ENCODE measurements at regions not wholly inside any gene's neighbourhood (a gene's known extent, or its start where the extent isn't known, plus 50 kb on each side); places are given as distances from the start of the nearest gene placed in this dataset.
A peak's percentile ranks its signal among the peaks of the same experiment; 100 is the strongest.

GRCh38 chr14:46378248-46378647 is 273.3 kb downstream of the RPL10L start:
- H3K4me2 ChIP-seq (ENCODE audit: insufficient read depth, low read length, poor library complexity, severe bottlenecking), result no peak overlapping the region
- H2BK12ac ChIP-seq (ENCODE audit: low read length), result no peak overlapping the region
- no peaks in the 10 kb centered on the region for H3K27me3 ChIP-seq (ENCODE audit: control insufficient read depth in 3 of 3, insufficient read depth in 3 of 3, low read depth in 1 of 3, low read length in 3 of 3)
- no peak overlapping the region for H3K9ac ChIP-seq (ENCODE audit: low read depth, low read length, poor library complexity)
- no peak overlapping the region for H3K4ac ChIP-seq (ENCODE audit: low read length)
- no peak overlapping the region for H3K23ac ChIP-seq (ENCODE audit: low read depth, low read length, poor library complexity)
- no peak overlapping the region for H3K14ac ChIP-seq (ENCODE audit: low read length)
- H2AFZ ChIP-seq (ENCODE audit: low read length), result no peak overlapping the region
- H2BK5ac ChIP-seq (ENCODE audit: low read length), result no peak overlapping the region
- no peak overlapping the region for H3K27ac ChIP-seq (replicated peaks; ENCODE audit: low read length)
- H3K79me1 ChIP-seq (ENCODE audit: low read depth, low read length), result no peaks in the 10 kb centered on the region
- no CpG with 5 or more reads among the region's 5 CpGs for WGBS, 2 donors (ENCODE audit: extremely low coverage in 2 of 2, insufficient read length in 2 of 2, insufficient replicate concordance in 1 of 2)
- H3K4me3 ChIP-seq (ENCODE audit: low read length in 2 of 2), result no peak overlapping the region
- no peak overlapping the region for H4K8ac ChIP-seq (ENCODE audit: low read depth, low read length)
- H3K36me3 ChIP-seq (replicated peaks in 1 of 2; ENCODE audit: control insufficient read depth in 2 of 2, insufficient read depth in 2 of 2, low read length in 2 of 2), result no peaks in the 10 kb centered on the region
- H2AK5ac ChIP-seq (ENCODE audit: low read depth, low read length), result no peak overlapping the region
- H3K4me1 ChIP-seq (ENCODE audit: control insufficient read depth in 2 of 2, insufficient read depth in 1 of 2, low read depth in 1 of 2, low read length in 2 of 2), result no peaks in the 10 kb centered on the region
- no peak overlapping the region for H2BK15ac ChIP-seq (ENCODE audit: low read length)
- no peak overlapping the region for H4K91ac ChIP-seq (ENCODE audit: low read depth, low read length, poor library complexity)
- no peaks in the 10 kb centered on the region for H3K9me3 ChIP-seq (replicated peaks in 1 of 2; ENCODE audit: control insufficient read depth in 2 of 2, insufficient read depth in 1 of 2, low read depth in 1 of 2, low read length in 2 of 2)
- no peak overlapping the region for H3K18ac ChIP-seq (ENCODE audit: low read length)
- no peak overlapping the region for H2BK120ac ChIP-seq (ENCODE audit: low read depth, low read length)
- DNase-seq (ENCODE audit: low spot score), result no peak

GRCh38 chr14:46377305-46377704 is 274.3 kb downstream of the RPL10L start:
- Histone ChIP-seq H2BK120ac (ENCODE audit: low read depth, low read length) (no peak overlapping the region), H3K36me3 (replicated peaks in 1 of 2; ENCODE audit: control insufficient read depth in 2 of 2, insufficient read depth in 2 of 2, low read length in 2 of 2) (no peaks in the 10 kb centered on the region), H2BK12ac (ENCODE audit: low read length) (no peak overlapping the region), H2AFZ (ENCODE audit: low read length) (peak overlapping the region; percentile 2), H3K14ac (ENCODE audit: low read length) (peak overlapping the region; percentile 8), H2BK5ac (ENCODE audit: low read length) (no peak overlapping the region), H4K91ac (ENCODE audit: low read depth, low read length, poor library complexity) (no peak overlapping the region), H3K4me2 (ENCODE audit: insufficient read depth, low read length, poor library complexity, severe bottlenecking) (no peak overlapping the region), H3K27ac (replicated peaks; ENCODE audit: low read length) (no peak overlapping the region), H3K9me3 (replicated peaks in 1 of 2; ENCODE audit: control insufficient read depth in 2 of 2, insufficient read depth in 1 of 2, low read depth in 1 of 2, low read length in 2 of 2) (no peaks in the 10 kb centered on the region), H3K23ac (ENCODE audit: low read depth, low read length, poor library complexity) (no peak overlapping the region), H2BK15ac (ENCODE audit: low read length) (no peak overlapping the region), H3K4ac (ENCODE audit: low read length) (no peak overlapping the region), H3K18ac (ENCODE audit: low read length) (peak overlapping the region; percentile 48), H4K8ac (ENCODE audit: low read depth, low read length) (peak overlapping the region; percentile 19), H2AK5ac (ENCODE audit: low read depth, low read length) (no peak overlapping the region), H3K4me3 (ENCODE audit: low read length in 2 of 2) (no peak overlapping the region), H3K79me1 (ENCODE audit: low read depth, low read length) (no peaks in the 10 kb centered on the region), H3K4me1 (ENCODE audit: control insufficient read depth in 2 of 2, insufficient read depth in 1 of 2, low read depth in 1 of 2, low read length in 2 of 2) (no peaks in the 10 kb centered on the region), H3K27me3 (ENCODE audit: control insufficient read depth in 3 of 3, insufficient read depth in 3 of 3, low read depth in 1 of 3, low read length in 3 of 3) (no peaks in the 10 kb centered on the region), H3K9ac (ENCODE audit: low read depth, low read length, poor library complexity) (no peak overlapping the region)
- no peak for DNase-seq (ENCODE audit: low spot score)
- no CpG with 5 or more reads among the region's 3 CpGs for WGBS, 2 donors (ENCODE audit: extremely low coverage in 2 of 2, insufficient read length in 2 of 2, insufficient replicate concordance in 1 of 2)

DNA sequence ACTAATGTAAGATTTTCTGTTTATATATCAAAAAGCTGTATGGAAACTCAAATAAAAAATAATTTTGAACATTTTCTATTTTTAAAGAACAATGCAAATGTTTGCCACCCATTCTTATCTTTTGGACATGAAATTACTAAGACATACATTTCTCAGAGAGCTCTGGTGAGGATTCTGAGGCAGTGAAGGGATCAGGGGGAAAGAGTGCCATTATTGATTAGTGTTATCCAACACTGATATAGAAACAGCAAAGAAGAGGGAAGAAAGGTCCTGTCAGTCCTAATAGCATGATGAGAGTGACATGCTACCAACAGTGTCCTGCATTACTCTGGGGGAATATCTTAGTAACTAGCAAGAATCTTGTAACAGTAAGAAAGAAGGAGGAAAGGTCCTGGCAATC is 282.2 kb downstream of the RPL10L start:
- Histone ChIP-seq H2BK120ac (ENCODE audit: low read depth, low read length) (no peak overlapping the region), H2BK12ac (ENCODE audit: low read length) (no peak overlapping the region), H3K36me3 (replicated peaks in 1 of 2; ENCODE audit: control insufficient read depth in 2 of 2, insufficient read depth in 2 of 2, low read length in 2 of 2) (no peaks in the 10 kb centered on the region), H4K8ac (ENCODE audit: low read depth, low read length) (no peak overlapping the region), H3K9me3 (replicated peaks in 1 of 2; ENCODE audit: control insufficient read depth in 2 of 2, insufficient read depth in 1 of 2, low read depth in 1 of 2, low read length in 2 of 2) (no peaks in the 10 kb centered on the region), H3K27me3 (ENCODE audit: control insufficient read depth in 3 of 3, insufficient read depth in 3 of 3, low read depth in 1 of 3, low read length in 3 of 3) (no peaks in the 10 kb centered on the region), H3K4ac (ENCODE audit: low read length) (no peak overlapping the region), H3K18ac (ENCODE audit: low read length) (no peak overlapping the region), H3K79me1 (ENCODE audit: low read depth, low read length) (no peaks in the 10 kb centered on the region), H3K27ac (replicated peaks; ENCODE audit: low read length) (no peak overlapping the region), H3K4me1 (ENCODE audit: control insufficient read depth in 2 of 2, insufficient read depth in 1 of 2, low read depth in 1 of 2, low read length in 2 of 2) (no peaks in the 10 kb centered on the region), H2AFZ (ENCODE audit: low read length) (peak overlapping the region; percentile 43), H2BK15ac (ENCODE audit: low read length) (no peak overlapping the region), H3K4me2 (ENCODE audit: insufficient read depth, low read length, poor library complexity, severe bottlenecking) (no peak overlapping the region), H3K14ac (ENCODE audit: low read length) (no peak overlapping the region), H3K9ac (ENCODE audit: low read depth, low read length, poor library complexity) (no peak overlapping the region), H2AK5ac (ENCODE audit: low read depth, low read length) (no peak overlapping the region), H2BK5ac (ENCODE audit: low read length) (no peak overlapping the region), H3K4me3 (ENCODE audit: low read length in 2 of 2) (no peak overlapping the region), H4K91ac (ENCODE audit: low read depth, low read length, poor library complexity) (no peak overlapping the region), H3K23ac (ENCODE audit: low read depth, low read length, poor library complexity) (no peak overlapping the region)
- no peak for DNase-seq (ENCODE audit: low spot score)

GRCh38 chr14:46368275-46368674 is 283.3 kb downstream of the RPL10L start:
- no peak overlapping the region for H3K4me3 ChIP-seq (ENCODE audit: low read length in 2 of 2)
- no peak overlapping the region for H2BK12ac ChIP-seq (ENCODE audit: low read length)
- no CpG with 5 or more reads among the region's 3 CpGs for WGBS, 2 donors (ENCODE audit: extremely low coverage in 2 of 2, insufficient read length in 2 of 2, insufficient replicate concordance in 1 of 2)
- no peak overlapping the region for H2AK5ac ChIP-seq (ENCODE audit: low read depth, low read length)
- no peak overlapping the region for H3K27ac ChIP-seq (replicated peaks; ENCODE audit: low read length)
- no peak for DNase-seq (ENCODE audit: low spot score)
- peak overlapping the region; percentile 13 for H2AFZ ChIP-seq (ENCODE audit: low read length)
- no peaks in the 10 kb centered on the region for H3K27me3 ChIP-seq (ENCODE audit: control insufficient read depth in 3 of 3, insufficient read depth in 3 of 3, low read depth in 1 of 3, low read length in 3 of 3)
- no peaks in the 10 kb centered on the region for H3K4me1 ChIP-seq (ENCODE audit: control insufficient read depth in 2 of 2, insufficient read depth in 1 of 2, low read depth in 1 of 2, low read length in 2 of 2)
- no peak overlapping the region for H3K4me2 ChIP-seq (ENCODE audit: insufficient read depth, low read length, poor library complexity, severe bottlenecking)
- H2BK15ac ChIP-seq (ENCODE audit: low read length), result no peak overlapping the region
- no peaks in the 10 kb centered on the region for H3K36me3 ChIP-seq (replicated peaks in 1 of 2; ENCODE audit: control insufficient read depth in 2 of 2, insufficient read depth in 2 of 2, low read length in 2 of 2)
- H2BK120ac ChIP-seq (ENCODE audit: low read depth, low read length), result no peak overlapping the region
- no peak overlapping the region for H3K14ac ChIP-seq (ENCODE audit: low read length)
- no peak overlapping the region for H3K4ac ChIP-seq (ENCODE audit: low read length)
- H4K8ac ChIP-seq (ENCODE audit: low read depth, low read length), result no peak overlapping the region
- no peak overlapping the region for H3K18ac ChIP-seq (ENCODE audit: low read length)
- H2BK5ac ChIP-seq (ENCODE audit: low read length), result no peak overlapping the region
- H4K91ac ChIP-seq (ENCODE audit: low read depth, low read length, poor library complexity), result no peak overlapping the region
- no peaks in the 10 kb centered on the region for H3K9me3 ChIP-seq (replicated peaks in 1 of 2; ENCODE audit: control insufficient read depth in 2 of 2, insufficient read depth in 1 of 2, low read depth in 1 of 2, low read length in 2 of 2)
- no peaks in the 10 kb centered on the region for H3K79me1 ChIP-seq (ENCODE audit: low read depth, low read length)
- H3K9ac ChIP-seq (ENCODE audit: low read depth, low read length, poor library complexity), result no peak overlapping the region
- no peak overlapping the region for H3K23ac ChIP-seq (ENCODE audit: low read depth, low read length, poor library complexity)

All from neuronal stem cell (in vitro differentiated cells).